Prostate gland (tissue), 2 donors: ENCODE measurements at regions not wholly inside any gene's neighbourhood (a gene's known extent, or its start where the extent isn't known, plus 50 kb on each side); places are given as distances from the start of the nearest gene placed in this dataset.

Experiments used
- DNase-seq: peaks from one replicate; pipeline ENCODE4 v3.0.0-alpha.2; 2019; ENCODE audit warnings: low spot score
- H3K27ac ChIP-seq, 2 donors: fragments of 200-600 bp; sonication (generic); 2 replicates each; pipeline ENCODE4 v1.5.1; 2017 to 2019
- H3K27me3 ChIP-seq: fragments of 200-600 bp; sonication (generic); replicated peaks from 2 replicates; pipeline ENCODE4 v1.5.1; 2019; ENCODE audit not compliant: insufficient read depth
- H3K36me3 ChIP-seq, 2 donors: fragments of 200-600 bp; sonication (generic); 1 replicate in 1 of 2; 2 replicates in 1 of 2; pipeline versions ENCODE4 v1.5.1 to v1.8.1; 2017 to 2019
- H3K4me1 ChIP-seq: fragments of 200-600 bp; sonication (generic); replicated peaks from 2 replicates; pipeline ENCODE4 v1.5.1; 2019
- H3K4me3 ChIP-seq, 2 donors: fragments of 200-600 bp; sonication (generic); 2 replicates each; pipeline ENCODE4 v1.5.1; 2017 to 2019
- H3K9me3 ChIP-seq: fragments of 200-600 bp; sonication (generic); 2 replicates; pipeline ENCODE4 v1.5.1; 2017
- CTCF ChIP-seq, 4 experiments: fragments of 200-600 bp in 2 of 4; fragments of 450-650 bp in 2 of 4; sonication (generic) in 2 of 4; IDR thresholded peaks; 1 replicate in 3 of 4; 2 replicates in 1 of 4; pipeline ENCODE4 v1.5.1; 2016 to 2019; ENCODE audit warnings: antibody characterized with exemption in 4 of 4, mild to moderate bottlenecking in 2 of 4, moderate library complexity in 2 of 4
- POLR2A ChIP-seq: fragments of 450-650 bp; IDR thresholded peaks from one replicate; pipeline ENCODE4 v1.6.1; 2016; ENCODE audit warnings: antibody characterized with exemption, mild to moderate bottlenecking
- POLR2AphosphoS5 ChIP-seq: sonication (generic); formaldehyde crosslinking; IDR thresholded peaks from one replicate; pipeline ENCODE4 v1.6.1; 2017; ENCODE audit warnings: antibody characterized with exemption
- WGBS: methylation state at CpG from one replicate; pipeline ENCODE4 v1.1.5; 2018; 5-methylcytosine and 5-hydroxymethylcytosine counted together
- intact Hi-C: fragments of 100-400 bp; cut with DNase I; formaldehyde crosslinking; loops from one replicate; pipeline ENCODE4 v1.14.2; 2022

GRCh38 chr15:62561059-62561519, 396.0 kb upstream of the C2CD4B start:
- no peaks in the 10 kb centered on the region for H3K9me3 ChIP-seq
- H3K4me3 ChIP-seq = no peak overlapping the region
- H3K27ac ChIP-seq = no peak overlapping the region
- H3K4me1 ChIP-seq = peaks cover 10% of the 10 kb centered on the region
- 87% methylated on average over 11 of the region's 11 CpGs for WGBS
- intact Hi-C loops = no loop called here
- no peaks in the 10 kb centered on the region for H3K27me3 ChIP-seq
- no peak for TF ChIP-seq CTCF (IDR thresholded peaks at IDR 0.05)
- no peak for TF ChIP-seq POLR2AphosphoS5
- TF ChIP-seq POLR2A = no peak
- no peak for DNase-seq
- H3K36me3 ChIP-seq = no peaks in the 10 kb centered on the region

GRCh38 chr15:62561571-62561970, 396.5 kb upstream of the C2CD4B start:
- no peak overlapping the region for H3K27ac ChIP-seq
- no peak overlapping the region for H3K4me3 ChIP-seq
- H3K36me3 ChIP-seq = no peaks in the 10 kb centered on the region
- peaks cover 10% of the 10 kb centered on the region for H3K4me1 ChIP-seq
- intact Hi-C loops = no loop called here
- no peaks in the 10 kb centered on the region for H3K9me3 ChIP-seq
- no peaks in the 10 kb centered on the region for H3K27me3 ChIP-seq
- TF ChIP-seq POLR2A (no peak), CTCF (IDR thresholded peaks at IDR 0.05) (no peak), POLR2AphosphoS5 (no peak)
- 91% methylated on average over 8 of the region's 8 CpGs for WGBS
- no peak for DNase-seq

- intact Hi-C loops = no loop called here
- Histone ChIP-seq H3K36me3 (no peaks in the 10 kb centered on the region), H3K27me3 (no peaks in the 10 kb centered on the region), H3K27ac (no peak overlapping the region), H3K9me3 (no peaks in the 10 kb centered on the region), H3K4me1 (no peaks in the 10 kb centered on the region), H3K4me3 (no peak overlapping the region)
- 71% methylated on average over 4 of the region's 4 CpGs for WGBS
- TF ChIP-seq POLR2AphosphoS5 (no peak), POLR2A (no peak), CTCF (IDR thresholded peaks at IDR 0.05) (no peak)
- DNase-seq = no peak
These were observed 400.0 kb upstream of the C2CD4B start for GRCh38 chr15:62564886-62565633.

- DNase-seq = no peak
- WGBS = 57% methylated on average over 3 of the region's 3 CpGs
- H3K27ac ChIP-seq = no peak overlapping the region
- H3K4me3 ChIP-seq = no peak overlapping the region
- TF ChIP-seq CTCF (IDR thresholded peaks at IDR 0.05) (no peak), POLR2AphosphoS5 (no peak), POLR2A (no peak)
- intact Hi-C loops = no loop called here
- H3K36me3 ChIP-seq = no peaks in the 10 kb centered on the region
- H3K27me3 ChIP-seq = no peaks in the 10 kb centered on the region
- no peaks in the 10 kb centered on the region for H3K4me1 ChIP-seq
- H3K9me3 ChIP-seq = no peaks in the 10 kb centered on the region
These were observed 400.5 kb upstream of the C2CD4B start for GRCh38 chr15:62565634-62566026.

- no peak for TF ChIP-seq POLR2A
- TF ChIP-seq POLR2AphosphoS5 = no peak
- no peak for TF ChIP-seq CTCF (IDR thresholded peaks at IDR 0.05)
- intact Hi-C loops = no loop called here
- DNase-seq = no peak
- WGBS = 76% methylated on average over 5 of the region's 5 CpGs
- Histone ChIP-seq H3K9me3 (no peaks in the 10 kb centered on the region), H3K4me1 (no peaks in the 10 kb centered on the region), H3K4me3 (no peak overlapping the region), H3K27me3 (no peaks in the 10 kb centered on the region), H3K36me3 (no peaks in the 10 kb centered on the region), H3K27ac (no peak overlapping the region)
These were observed 401.2 kb upstream of the C2CD4B start for GRCh38 chr15:62566248-62566647.
